ENCODE measurements at regions not wholly inside any gene's neighbourhood (a gene's known extent, or its start where the extent isn't known, plus 50 kb on each side); places are given as distances from the start of the nearest gene placed in this dataset.
A peak's percentile ranks its signal among the peaks of the same experiment; 100 is the strongest.
"Not testable (repeated sequence)": the region's sequence is repeated elsewhere in the genome, so short reads cannot be mapped to it uniquely, and the experiment has no call there.

- not testable (repeated sequence) for DNase-seq (ENCODE audit: extremely low read depth, low read depth)
Observed at GRCh38 chr15:31649634-31650033, 323.0 kb downstream of the KLF13 start.

GRCh38 chr15:31650055-31650701 is 323.5 kb downstream of the KLF13 start:
- peak; percentile 15 for TF ChIP-seq CTCF (IDR thresholded peaks at IDR 0.05; ENCODE audit: low read depth, low read length)
- not testable (repeated sequence) for DNase-seq (ENCODE audit: extremely low read depth, low read depth)

GRCh38 chr15:31656915-31657314 is 330.3 kb downstream of the KLF13 start:
- not testable (repeated sequence) for DNase-seq (ENCODE audit: extremely low read depth, low read depth)

- DNase-seq (ENCODE audit: extremely low read depth, low read depth), result no peak
Observed at GRCh38 chr15:31660816-31661215, 334.2 kb downstream of the KLF13 start.

GRCh38 chr15:31665732-31666131 is 339.1 kb downstream of the KLF13 start:
- DNase-seq (ENCODE audit: extremely low read depth, low read depth), result not testable (repeated sequence)

More at GRCh38 chr15:31660816-31661215, 334.2 kb downstream of the KLF13 start:
- TF ChIP-seq CTCF (IDR thresholded peaks at IDR 0.05; ENCODE audit: low read depth, low read length), result no peak

GRCh38 chr15:31669158-31669908 is 342.7 kb downstream of the KLF13 start:
- DNase-seq (ENCODE audit: extremely low read depth, low read depth), result not testable (repeated sequence)

- not testable (repeated sequence) for DNase-seq (ENCODE audit: extremely low read depth, low read depth)
Observed at GRCh38 chr15:31673263-31673662, 346.6 kb downstream of the KLF13 start.

GRCh38 chr15:31681529-31682259 is 348.6 kb upstream of the CHRNA7 start:
- DNase-seq (ENCODE audit: extremely low read depth, low read depth), result not testable (repeated sequence)

GRCh38 chr15:31687088-31687487 is 343.2 kb upstream of the CHRNA7 start:
- DNase-seq (ENCODE audit: extremely low read depth, low read depth), result not testable (repeated sequence)

- DNase-seq (ENCODE audit: extremely low read depth, low read depth), result not testable (repeated sequence)
Observed at GRCh38 chr15:31696509-31696908, 333.8 kb upstream of the CHRNA7 start.

GRCh38 chr15:31705076-31705678 is 325.1 kb upstream of the CHRNA7 start:
- DNase-seq (ENCODE audit: extremely low read depth, low read depth), result not testable (repeated sequence)

GRCh38 chr15:31707944-31708702 is 322.2 kb upstream of the CHRNA7 start:
- not testable (repeated sequence) for DNase-seq (ENCODE audit: extremely low read depth, low read depth)

GRCh38 chr15:31708703-31709327 is 321.5 kb upstream of the CHRNA7 start:
- not testable (repeated sequence) for DNase-seq (ENCODE audit: extremely low read depth, low read depth)

GRCh38 chr15:31709479-31709878 is 320.8 kb upstream of the CHRNA7 start:
- DNase-seq (ENCODE audit: extremely low read depth, low read depth), result not testable (repeated sequence)

GRCh38 chr15:31710806-31711205 is 319.5 kb upstream of the CHRNA7 start:
- not testable (repeated sequence) for DNase-seq (ENCODE audit: extremely low read depth, low read depth)

GRCh38 chr15:31715208-31715607 is 315.1 kb upstream of the CHRNA7 start:
- not testable (repeated sequence) for DNase-seq (ENCODE audit: extremely low read depth, low read depth)

GRCh38 chr15:31718625-31719024 is 311.7 kb upstream of the CHRNA7 start:
- DNase-seq (ENCODE audit: extremely low read depth, low read depth), result not testable (repeated sequence)

Measured in AG09319 (cell line).